ENCODE measurements at regions not wholly inside any gene's neighbourhood (a gene's known extent, or its start where the extent isn't known, plus 50 kb on each side); places are given as distances from the start of the nearest gene placed in this dataset.
A peak's percentile ranks its signal among the peaks of the same experiment; 100 is the strongest.

DNA sequence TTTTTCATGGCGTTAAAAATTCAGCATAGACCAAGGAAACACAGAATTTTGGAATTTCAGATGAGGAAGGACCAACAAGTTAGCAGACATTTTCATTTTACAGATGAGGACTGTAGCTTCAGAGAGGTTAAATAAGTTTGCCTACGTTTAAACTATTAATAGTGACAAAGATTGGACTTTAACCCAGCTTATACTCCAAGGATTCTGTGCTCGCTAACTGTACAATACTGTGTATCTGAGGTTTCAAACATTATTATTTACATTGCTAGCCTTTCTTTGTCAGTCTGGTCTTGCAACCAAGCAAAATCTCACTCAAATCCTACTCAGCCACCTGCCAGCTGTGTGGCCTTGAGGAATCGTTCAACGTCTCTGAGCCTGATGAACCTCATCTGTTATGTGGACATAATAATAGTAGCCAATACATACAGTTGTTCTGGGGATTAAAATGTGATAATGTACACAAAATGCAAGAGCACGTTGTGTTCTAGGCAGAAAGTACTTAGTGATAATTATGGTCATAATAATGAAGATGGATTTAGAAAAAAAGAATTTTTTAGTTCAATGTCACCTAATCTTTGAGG is 462.4 kb upstream of the TRIB2 start:
- Histone ChIP-seq H3K4me3 (no peak overlapping the region), H3K9me3 (replicated peaks) (no peaks in the 10 kb centered on the region), H3K27ac (replicated peaks) (no peak overlapping the region), H3K27me3 (ENCODE audit: low read depth) (no peaks in the 10 kb centered on the region), H3K4me1 (peaks cover 10% of the 10 kb centered on the region), H3K36me3 (no peaks in the 10 kb centered on the region)
- TF ChIP-seq, protein P1, sequence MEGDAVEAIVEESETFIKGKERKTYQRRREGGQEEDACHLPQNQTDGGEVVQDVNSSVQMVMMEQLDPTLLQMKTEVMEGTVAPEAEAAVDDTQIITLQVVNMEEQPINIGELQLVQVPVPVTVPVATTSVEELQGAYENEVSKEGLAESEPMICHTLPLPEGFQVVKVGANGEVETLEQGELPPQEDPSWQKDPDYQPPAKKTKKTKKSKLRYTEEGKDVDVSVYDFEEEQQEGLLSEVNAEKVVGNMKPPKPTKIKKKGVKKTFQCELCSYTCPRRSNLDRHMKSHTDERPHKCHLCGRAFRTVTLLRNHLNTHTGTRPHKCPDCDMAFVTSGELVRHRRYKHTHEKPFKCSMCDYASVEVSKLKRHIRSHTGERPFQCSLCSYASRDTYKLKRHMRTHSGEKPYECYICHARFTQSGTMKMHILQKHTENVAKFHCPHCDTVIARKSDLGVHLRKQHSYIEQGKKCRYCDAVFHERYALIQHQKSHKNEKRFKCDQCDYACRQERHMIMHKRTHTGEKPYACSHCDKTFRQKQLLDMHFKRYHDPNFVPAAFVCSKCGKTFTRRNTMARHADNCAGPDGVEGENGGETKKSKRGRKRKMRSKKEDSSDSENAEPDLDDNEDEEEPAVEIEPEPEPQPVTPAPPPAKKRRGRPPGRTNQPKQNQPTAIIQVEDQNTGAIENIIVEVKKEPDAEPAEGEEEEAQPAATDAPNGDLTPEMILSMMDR (IDR thresholded peaks at IDR 0.05; ENCODE audit: borderline replicate concordance) = no peak
- no peak for DNase-seq
- intact Hi-C loops (cut with micrococcal nuclease) = no loop called here

DNA sequence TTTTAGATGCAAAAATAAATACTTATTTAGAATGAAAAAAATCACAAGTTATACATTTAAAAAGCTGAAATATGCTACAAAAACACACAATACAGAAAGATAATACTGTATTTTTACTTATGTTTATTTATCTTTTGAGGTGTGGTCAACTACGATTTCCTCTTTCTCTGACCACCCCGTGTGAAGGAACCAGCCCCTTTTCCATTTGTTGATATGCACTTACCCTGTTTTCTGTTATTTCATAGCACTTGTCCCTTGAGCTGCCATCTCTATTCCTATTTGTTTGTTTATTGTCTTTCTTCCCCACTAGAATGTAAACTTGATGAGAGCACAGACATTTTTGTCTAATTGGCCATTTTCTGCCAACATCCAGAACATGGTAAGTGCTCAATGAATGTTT is 460.5 kb upstream of the TRIB2 start:
- no peak for DNase-seq
- Histone ChIP-seq H3K9me3 (replicated peaks) (no peaks in the 10 kb centered on the region), H3K27ac (replicated peaks) (no peak overlapping the region), H3K4me3 (no peak overlapping the region), H3K4me1 (peaks cover 10% of the 10 kb centered on the region), H3K27me3 (ENCODE audit: low read depth) (no peaks in the 10 kb centered on the region), H3K36me3 (no peaks in the 10 kb centered on the region)
- intact Hi-C loops (cut with micrococcal nuclease) = no loop called here
- TF ChIP-seq, protein P1 (IDR thresholded peaks at IDR 0.05; ENCODE audit: borderline replicate concordance) = no peak

DNA sequence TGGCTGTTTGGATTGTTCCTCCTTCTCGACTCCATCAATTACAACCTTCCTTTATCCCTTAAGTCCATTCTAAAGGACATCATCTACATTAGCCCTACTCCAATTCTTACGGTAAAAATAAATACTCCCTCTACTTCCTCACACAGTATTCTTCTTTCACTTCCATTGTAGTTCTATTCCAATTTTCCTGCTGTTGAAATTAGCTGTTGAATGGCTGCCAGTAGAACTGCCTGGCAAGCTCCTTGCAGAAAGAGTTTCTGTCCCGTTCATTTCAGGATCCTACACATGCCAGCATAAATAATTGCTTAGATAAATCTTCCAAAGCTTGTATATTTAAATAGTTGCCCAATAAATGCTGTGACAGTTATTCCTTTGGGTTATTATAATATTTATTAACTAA is 459.3 kb upstream of the TRIB2 start:
- Histone ChIP-seq H3K4me1 (peaks cover 17% of the 10 kb centered on the region), H3K36me3 (no peaks in the 10 kb centered on the region), H3K27ac (replicated peaks) (no peak overlapping the region), H3K27me3 (ENCODE audit: low read depth) (no peaks in the 10 kb centered on the region), H3K4me3 (no peak overlapping the region), H3K9me3 (replicated peaks) (no peaks in the 10 kb centered on the region)
- intact Hi-C loops (cut with micrococcal nuclease) = no loop called here
- no peak for DNase-seq
- TF ChIP-seq, protein P1 (IDR thresholded peaks at IDR 0.05; ENCODE audit: borderline replicate concordance) = no peak

DNA sequence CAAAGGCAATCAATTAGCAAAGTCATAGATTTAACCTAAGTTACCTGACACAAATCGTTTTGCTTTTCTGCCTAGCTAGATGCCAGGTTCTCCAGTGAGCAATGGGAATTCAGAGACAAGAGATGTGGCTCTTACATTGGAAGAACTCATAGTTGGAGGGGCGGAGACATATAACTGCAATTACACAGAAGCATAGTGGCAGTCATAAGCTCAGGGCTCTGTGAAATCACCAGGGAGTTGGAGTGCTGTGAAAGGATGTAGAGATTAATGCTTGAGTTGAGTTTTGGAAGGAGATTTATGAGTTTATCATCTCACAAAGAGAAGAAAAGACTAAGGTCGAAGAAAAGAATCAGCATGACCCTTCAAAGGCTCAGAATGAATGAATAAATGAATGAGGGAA is 457.2 kb upstream of the TRIB2 start:
- no peak overlapping the region for H3K27ac ChIP-seq (replicated peaks)

DNA sequence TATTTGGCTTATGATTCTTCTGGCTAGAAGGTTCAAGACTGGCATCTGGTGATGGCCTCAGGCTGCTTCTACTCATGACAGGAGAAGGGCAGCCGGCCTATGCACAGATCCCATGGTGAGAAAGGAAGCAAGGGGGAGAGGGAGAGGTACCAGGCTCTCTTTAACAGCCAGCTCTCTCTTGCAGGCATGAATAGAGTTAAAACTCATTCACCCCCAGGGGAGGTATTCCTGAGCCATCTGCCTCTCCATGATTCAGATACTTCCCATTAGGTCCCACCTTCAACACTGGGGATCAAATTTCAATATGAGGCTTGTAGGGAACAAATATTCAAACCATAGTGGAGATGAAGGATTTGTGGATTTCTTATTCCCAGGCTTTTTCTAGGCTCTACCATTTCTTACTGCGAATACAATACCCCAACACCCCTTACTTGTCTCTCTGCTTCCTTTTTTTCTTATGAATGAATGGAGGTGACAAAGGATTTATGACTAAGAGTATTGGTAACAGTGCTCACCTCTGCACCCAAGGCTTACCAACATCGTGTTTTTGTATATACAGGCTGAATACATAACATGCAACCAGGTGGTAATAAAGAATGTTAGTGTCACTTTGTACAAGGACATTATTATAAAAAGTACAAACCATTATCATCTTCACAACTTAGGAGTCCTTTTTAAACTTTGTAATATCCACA is 454.6 kb upstream of the TRIB2 start:
- Histone ChIP-seq H3K4me3 (no peak overlapping the region), H3K4me1 (peaks cover 36% of the 10 kb centered on the region), H3K9me3 (replicated peaks) (no peaks in the 10 kb centered on the region), H3K27me3 (ENCODE audit: low read depth) (no peaks in the 10 kb centered on the region), H3K27ac (replicated peaks) (peak overlapping the region; percentile 11), H3K36me3 (no peaks in the 10 kb centered on the region)
- TF ChIP-seq, protein P1 (IDR thresholded peaks at IDR 0.05; ENCODE audit: borderline replicate concordance) = no peak
- DNase-seq = no peak
- intact Hi-C loops (cut with micrococcal nuclease) = no loop called here

More for the DNA sequence above, 457.2 kb upstream of the TRIB2 start:
- TF ChIP-seq, protein P1 (IDR thresholded peaks at IDR 0.05; ENCODE audit: borderline replicate concordance) = no peak
- Histone ChIP-seq H3K9me3 (replicated peaks) (no peaks in the 10 kb centered on the region), H3K27me3 (ENCODE audit: low read depth) (no peaks in the 10 kb centered on the region), H3K36me3 (no peaks in the 10 kb centered on the region), H3K4me3 (no peak overlapping the region), H3K4me1 (peaks cover 37% of the 10 kb centered on the region)
- DNase-seq = no peak
- intact Hi-C loops (cut with micrococcal nuclease) = no loop called here

All from left ventricle myocardium inferior (tissue), 1 donor.